ENCODE measurements at regions not wholly inside any gene's neighbourhood (a gene's known extent, or its start where the extent isn't known, plus 50 kb on each side); places are given as distances from the start of the nearest gene placed in this dataset.

DNA sequence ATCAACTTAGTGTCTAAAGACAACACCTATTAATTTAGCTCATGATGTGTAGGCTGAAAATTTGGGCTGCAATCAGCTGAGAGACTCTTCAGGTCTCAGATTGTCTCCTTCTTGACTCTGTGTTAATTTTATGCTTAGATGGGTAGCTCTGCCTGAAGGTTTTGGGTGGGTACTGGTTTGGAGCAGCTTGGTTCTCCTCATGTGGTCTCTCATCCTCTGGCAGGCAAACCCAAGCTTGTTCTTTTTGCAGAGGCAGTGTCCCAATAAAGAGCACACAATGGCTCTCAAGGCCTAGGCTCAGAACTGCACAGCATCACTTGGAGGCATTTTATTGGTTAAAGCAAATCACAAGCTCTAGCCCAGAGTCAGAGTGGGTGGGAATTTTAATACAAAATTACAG is 280.6 kb downstream of the BTBD3 start:
- no peaks in the 10 kb centered on the region for H3K9me3 ChIP-seq (ENCODE audit: low read length)
- DNase-seq (no peak), ATAC-seq (no peak)
- TF ChIP-seq CTCF (conservative IDR thresholded peaks at IDR 0.05; ENCODE audit: low read depth, low read length) = no peak
- no peak for TF ChIP-seq EZH2 (IDR thresholded peaks at IDR 0.05; ENCODE audit: low read length, unreplicated experiment)
- no peak for TF ChIP-seq EZH2phosphoT487 (IDR thresholded peaks at IDR 0.05; ENCODE audit: borderline replicate concordance, low read length)
- H3K9me2 ChIP-seq (replicated peaks; ENCODE audit: low read length) = no peaks in the 10 kb centered on the region
- no TSS peak for BruUV-seq (replicated peaks)
- no peaks in the 10 kb centered on the region for H3K27me3 ChIP-seq (ENCODE audit: low read length)
- H3F3A ChIP-seq (ENCODE audit: low read length, unreplicated experiment) = no peaks in the 10 kb centered on the region
- H3K27ac ChIP-seq (ENCODE audit: low read length) = no peak overlapping the region
- no peak overlapping the region for H3K4me2 ChIP-seq (ENCODE audit: low read length)
- no peaks in the 10 kb centered on the region for H3K79me2 ChIP-seq (ENCODE audit: low read length)
- CTCF ChIA-PET = no interaction called here
- H3K4me1 ChIP-seq (ENCODE audit: insufficient read depth, low read length) = no peaks in the 10 kb centered on the region
- no peak overlapping the region for H3K9ac ChIP-seq (ENCODE audit: low read length)
- intact Hi-C loops (cut with micrococcal nuclease) = no loop called here
- no peaks in the 10 kb centered on the region for H4K20me1 ChIP-seq (ENCODE audit: low read length)
- H3K36me3 ChIP-seq (ENCODE audit: low read depth, low read length) = no peaks in the 10 kb centered on the region
- POLR2A ChIA-PET (ENCODE audit: unreplicated experiment) = no interaction called here
- H2AFZ ChIP-seq (ENCODE audit: low read length) = no peak overlapping the region
- no peak overlapping the region for H3K4me3 ChIP-seq (ENCODE audit: low read length)

- POLR2A ChIA-PET (ENCODE audit: unreplicated experiment) = no interaction called here
- TF ChIP-seq CTCF (conservative IDR thresholded peaks at IDR 0.05; ENCODE audit: low read depth, low read length) (no peak), EZH2phosphoT487 (IDR thresholded peaks at IDR 0.05; ENCODE audit: borderline replicate concordance, low read length) (no peak), EZH2 (IDR thresholded peaks at IDR 0.05; ENCODE audit: low read length, unreplicated experiment) (no peak)
- BruUV-seq (replicated peaks) = no TSS peak
- no peak overlapping the region for H3K4me3 ChIP-seq (ENCODE audit: low read length)
- H3K27ac ChIP-seq (ENCODE audit: low read length) = no peak overlapping the region
- CTCF ChIA-PET = no interaction called here
- no peaks in the 10 kb centered on the region for H3K9me3 ChIP-seq (ENCODE audit: low read length)
- H3K79me2 ChIP-seq (ENCODE audit: low read length) = no peaks in the 10 kb centered on the region
- H3K4me2 ChIP-seq (ENCODE audit: low read length) = no peak overlapping the region
- DNase-seq (no peak), ATAC-seq (no peak)
- no peaks in the 10 kb centered on the region for H3K36me3 ChIP-seq (ENCODE audit: low read depth, low read length)
- H4K20me1 ChIP-seq (ENCODE audit: low read length) = no peaks in the 10 kb centered on the region
- no peaks in the 10 kb centered on the region for H3K9me2 ChIP-seq (replicated peaks; ENCODE audit: low read length)
- H3F3A ChIP-seq (ENCODE audit: low read length, unreplicated experiment) = no peaks in the 10 kb centered on the region
- no peak overlapping the region for H3K9ac ChIP-seq (ENCODE audit: low read length)
- no peaks in the 10 kb centered on the region for H3K4me1 ChIP-seq (ENCODE audit: insufficient read depth, low read length)
- intact Hi-C loops (cut with micrococcal nuclease) = no loop called here
- no peak overlapping the region for H2AFZ ChIP-seq (ENCODE audit: low read length)
- no peaks in the 10 kb centered on the region for H3K27me3 ChIP-seq (ENCODE audit: low read length)
These were observed 282.0 kb downstream of the BTBD3 start for GRCh38 chr20:12199703-12200102.

- ATAC-seq (no peak), DNase-seq (peak; percentile 66)
- TF ChIP-seq CTCF (conservative IDR thresholded peaks at IDR 0.05; ENCODE audit: low read depth, low read length) (no peak), EZH2 (IDR thresholded peaks at IDR 0.05; ENCODE audit: low read length, unreplicated experiment) (no peak), EZH2phosphoT487 (IDR thresholded peaks at IDR 0.05; ENCODE audit: borderline replicate concordance, low read length) (no peak)
- ChIA-PET POLR2A (ENCODE audit: unreplicated experiment) (no interaction called here), CTCF (no interaction called here)
- Histone ChIP-seq H3K4me1 (ENCODE audit: insufficient read depth, low read length) (no peaks in the 10 kb centered on the region), H3K9me3 (ENCODE audit: low read length) (no peaks in the 10 kb centered on the region), H3K27ac (ENCODE audit: low read length) (no peak overlapping the region), H3K36me3 (ENCODE audit: low read depth, low read length) (no peaks in the 10 kb centered on the region), H3K4me2 (ENCODE audit: low read length) (no peak overlapping the region), H3K79me2 (ENCODE audit: low read length) (no peaks in the 10 kb centered on the region), H4K20me1 (ENCODE audit: low read length) (no peaks in the 10 kb centered on the region), H3K27me3 (ENCODE audit: low read length) (no peaks in the 10 kb centered on the region), H2AFZ (ENCODE audit: low read length) (no peak overlapping the region), H3F3A (ENCODE audit: low read length, unreplicated experiment) (no peaks in the 10 kb centered on the region), H3K4me3 (ENCODE audit: low read length) (no peak overlapping the region), H3K9ac (ENCODE audit: low read length) (no peak overlapping the region), H3K9me2 (replicated peaks; ENCODE audit: low read length) (no peaks in the 10 kb centered on the region)
- no TSS peak for BruUV-seq (replicated peaks)
- intact Hi-C loops (cut with micrococcal nuclease) = no loop called here
These were observed 283.7 kb downstream of the BTBD3 start for GRCh38 chr20:12201289-12201991.

Measured in PC-3 (cell line).